ENCODE measurements at regions not wholly inside any gene's neighbourhood (a gene's known extent, or its start where the extent isn't known, plus 50 kb on each side); places are given as distances from the start of the nearest gene placed in this dataset.
"Not testable (repeated sequence)": the region's sequence is repeated elsewhere in the genome, so short reads cannot be mapped to it uniquely, and the experiment has no call there.

DNA sequence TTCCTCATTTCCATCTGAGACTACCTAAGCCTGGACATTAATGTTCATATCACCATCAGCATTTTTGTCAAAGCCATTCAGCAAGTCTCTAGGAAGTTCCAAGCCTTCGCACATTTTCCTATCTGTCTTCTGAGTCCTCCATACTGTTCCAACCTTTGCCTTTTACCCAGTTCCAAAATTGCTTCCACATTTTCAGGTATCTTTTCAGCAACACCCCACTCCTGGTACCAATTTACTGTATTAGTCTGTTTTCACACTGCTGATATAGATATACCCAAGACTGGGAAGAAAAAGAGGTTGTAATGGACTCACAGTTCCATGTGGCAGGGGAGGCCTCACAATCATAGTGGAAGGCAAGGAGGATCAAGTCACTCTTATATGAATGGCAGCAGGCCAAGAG, 626.7 kb upstream of the GJE1 start:
- not testable (repeated sequence) for TF ChIP-seq CTCF, EZH2phosphoT487, EZH2 (IDR thresholded peaks at IDR 0.05)
